ENCODE measurements at regions not wholly inside any gene's neighbourhood (a gene's known extent, or its start where the extent isn't known, plus 50 kb on each side); places are given as distances from the start of the nearest gene placed in this dataset.

- Histone ChIP-seq H3K4me3 (no peak overlapping the region), H3K27me3 (replicated peaks in 1 of 2; ENCODE audit: control insufficient read depth in 2 of 2, insufficient read depth in 2 of 2, low read length in 1 of 2) (no peaks in the 10 kb centered on the region), H3K9me3 (replicated peaks; ENCODE audit: control insufficient read depth, insufficient read depth, low read length) (no peaks in the 10 kb centered on the region), H3K79me2 (ENCODE audit: control insufficient read depth, insufficient read depth, low read length) (no peaks in the 10 kb centered on the region), H3K36me3 (ENCODE audit: control insufficient read depth in 2 of 2, insufficient read depth in 2 of 2, low read length in 1 of 2) (no peaks in the 10 kb centered on the region), H3K4me1 (ENCODE audit: control insufficient read depth, insufficient read depth, low read length) (no peaks in the 10 kb centered on the region), H3K4me2 (ENCODE audit: control insufficient read depth, insufficient read depth) (no peak overlapping the region), H2AFZ (ENCODE audit: control insufficient read depth, low read depth, low read length) (no peak overlapping the region), H3K27ac (ENCODE audit: control insufficient read depth, insufficient read depth) (no peak overlapping the region), H4K20me1 (ENCODE audit: control insufficient read depth, insufficient read depth) (no peaks in the 10 kb centered on the region), H3K9ac (ENCODE audit: control insufficient read depth, insufficient read depth, low read length) (no peak overlapping the region)
- BruUV-seq (replicated peaks): no TSS peak
- FAIRE-seq: no peak
- TF ChIP-seq SIX5 (IDR thresholded peaks at IDR 0.05; ENCODE audit: low read depth, low read length, severe bottlenecking): no peak
- TF ChIP-seq ZBED1 (IDR thresholded peaks at IDR 0.05; ENCODE audit: borderline replicate concordance): no peak
- no peak for TF ChIP-seq ZNF24 (IDR thresholded peaks at IDR 0.05)
- no peak for TF ChIP-seq RFX5 (IDR thresholded peaks at IDR 0.05; ENCODE audit: low read depth, low read length)
- TF ChIP-seq JUNB (IDR thresholded peaks at IDR 0.05): no peak
- no peak for TF ChIP-seq BCL11A (IDR thresholded peaks at IDR 0.05; ENCODE audit: low read depth, low read length)
- TF ChIP-seq BCL3 (IDR thresholded peaks at IDR 0.05; ENCODE audit: borderline replicate concordance, insufficient read depth, low read depth, low read length, poor library complexity, severe bottlenecking): no peak
- no peak for TF ChIP-seq CHD4 (IDR thresholded peaks at IDR 0.05)
- TF ChIP-seq POLR2AphosphoS2 (IDR thresholded peaks at IDR 0.05; ENCODE audit: low read depth, low read length): no peak
- TF ChIP-seq RBBP5 (conservative IDR thresholded peaks at IDR 0.05): no peak
- ChIA-PET RAD21 (ENCODE audit: unreplicated experiment) (no interaction called here), SMC1A (ENCODE audit: uncharacterized antibody, unreplicated experiment) (no interaction called here), CTCF (interaction anchor here (0.7 kb wide), 1 partner anchor 199 kb away, joined by 3 read pairs; no protein-coding TSS in a partner anchor), POLR2A (no interaction called here)
- in situ Hi-C loops (cut with MboI): no loop called here
- no peak for DNase-seq (ENCODE audit: low read depth, low spot score)
- ATAC-seq: no peak
- intact Hi-C loops (cut with micrococcal nuclease; ENCODE audit: unreplicated experiment): no loop called here
These were observed 352.7 kb upstream of the SOX11 start for GRCh38 chr2:5339473-5339872.

Measured in GM12878 (cell line).